ENCODE measurements at regions not wholly inside any gene's neighbourhood (a gene's known extent, or its start where the extent isn't known, plus 50 kb on each side); places are given as distances from the start of the nearest gene placed in this dataset.

- no peak for DNase-seq (ENCODE audit: low spot score in 2 of 2)
- H3K36me3 Mint-ChIP-seq: no peaks in the 10 kb centered on the region
- H3K4me1 Mint-ChIP-seq: peaks cover 50% of the 10 kb centered on the region
Observed at GRCh38 chr21:35348686-35349085, 299.6 kb upstream of the RUNX1 start.

DNA sequence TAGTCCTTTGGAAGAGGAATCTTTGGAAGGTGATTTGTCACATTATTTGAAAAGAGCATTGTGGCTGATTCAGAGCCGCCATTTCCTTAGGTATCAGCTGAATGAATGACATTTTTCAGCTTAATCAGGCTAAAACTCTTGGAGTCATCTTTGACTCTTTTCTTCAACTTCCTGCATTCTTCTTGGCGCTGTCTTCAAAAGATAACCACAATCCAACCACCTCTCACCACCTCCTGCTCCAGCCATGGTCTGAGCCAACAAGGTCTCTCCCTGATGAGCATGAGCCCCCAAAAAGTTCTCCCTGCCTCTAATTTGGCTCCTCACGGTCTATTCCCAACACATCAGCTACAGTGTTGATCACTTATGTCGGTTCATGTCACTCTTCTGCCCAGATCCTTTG, 297.6 kb upstream of the RUNX1 start:
- Mint-ChIP-seq H3K4me3 (no peak overlapping the region), H3K27ac (no peak overlapping the region), H3K9me3 (no peaks in the 10 kb centered on the region), H3K36me3 (no peaks in the 10 kb centered on the region), H3K4me1 (peaks cover 49% of the 10 kb centered on the region)
- ATAC-seq (no peak), DNase-seq (ENCODE audit: low spot score in 2 of 2) (no peak)

More at GRCh38 chr21:35348686-35349085, 299.6 kb upstream of the RUNX1 start:
- Mint-ChIP-seq H3K27ac (no peak overlapping the region), H3K9me3 (no peaks in the 10 kb centered on the region), H3K4me3 (no peak overlapping the region)
- ATAC-seq: no peak

GRCh38 chr21:35345954-35346353, 296.9 kb upstream of the RUNX1 start:
- ATAC-seq (no peak), DNase-seq (ENCODE audit: low spot score in 2 of 2) (no peak)
- Mint-ChIP-seq H3K9me3 (no peaks in the 10 kb centered on the region), H3K4me1 (peaks cover 42% of the 10 kb centered on the region), H3K27ac (no peak overlapping the region), H3K36me3 (no peaks in the 10 kb centered on the region), H3K4me3 (no peak overlapping the region)

DNA sequence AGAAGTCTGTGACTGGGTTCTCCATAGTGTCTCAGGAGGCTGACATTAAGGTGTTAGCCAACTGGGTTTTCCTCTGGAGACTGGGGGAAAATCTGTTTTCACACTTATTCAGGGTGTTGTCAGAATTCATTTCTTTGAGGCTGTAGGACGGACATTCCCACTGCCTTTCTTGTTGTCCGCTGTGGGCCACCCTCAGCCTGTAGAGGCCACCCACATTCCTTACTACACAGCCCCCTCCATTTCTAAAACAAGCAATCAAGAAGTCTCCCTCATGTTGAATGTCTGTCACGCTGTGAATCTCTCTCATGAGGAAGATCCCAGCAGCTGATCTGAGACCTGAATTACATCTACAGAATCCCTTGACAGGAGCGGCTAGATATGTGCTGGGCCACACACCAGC, 295.5 kb upstream of the RUNX1 start:
- Mint-ChIP-seq H3K27ac (no peak overlapping the region), H3K36me3 (no peaks in the 10 kb centered on the region), H3K4me3 (no peak overlapping the region), H3K4me1 (peaks cover 37% of the 10 kb centered on the region), H3K9me3 (no peaks in the 10 kb centered on the region)
- no peak for DNase-seq (ENCODE audit: low spot score in 2 of 2)
- no peak for ATAC-seq

GRCh38 chr21:35343046-35343819, 294.1 kb upstream of the RUNX1 start:
- H3K36me3 Mint-ChIP-seq: no peaks in the 10 kb centered on the region
- DNase-seq (ENCODE audit: low spot score in 2 of 2) (no peak), ATAC-seq (peak; percentile 82)
- H3K27ac Mint-ChIP-seq: peak overlapping the region; percentile 83
- H3K9me3 Mint-ChIP-seq: peaks cover 2% of the 10 kb centered on the region
- peak overlapping the region; percentile 52 for H3K4me3 Mint-ChIP-seq
- peaks cover 37% of the 10 kb centered on the region for H3K4me1 Mint-ChIP-seq

GRCh38 chr21:35342440-35342839, 293.3 kb upstream of the RUNX1 start:
- Mint-ChIP-seq H3K4me1 (peaks cover 35% of the 10 kb centered on the region), H3K36me3 (no peaks in the 10 kb centered on the region), H3K27ac (peak overlapping the region; percentile 83), H3K4me3 (peak overlapping the region; percentile 52), H3K9me3 (peaks cover 2% of the 10 kb centered on the region)
- DNase-seq (ENCODE audit: low spot score in 2 of 2) (no peak), ATAC-seq (peak; percentile 91)

DNA sequence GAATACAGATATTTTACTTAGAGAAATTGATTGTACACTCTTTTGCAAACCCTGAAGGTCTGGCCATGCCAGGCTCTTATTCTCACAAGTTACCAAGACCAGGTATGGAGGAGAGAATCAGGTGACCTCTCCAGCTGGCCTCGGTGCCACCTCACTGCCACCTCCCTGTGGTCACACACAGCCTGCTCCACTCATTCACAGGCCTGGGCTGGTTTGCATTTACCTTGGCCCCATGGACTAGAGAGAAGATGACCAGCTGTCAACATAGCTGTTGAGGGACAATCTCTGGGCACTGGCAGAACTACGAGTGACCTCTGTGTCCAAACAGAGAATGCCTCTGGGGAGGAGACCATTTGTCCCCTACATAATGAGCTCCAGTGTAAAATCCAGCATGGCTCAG, 291.2 kb upstream of the RUNX1 start:
- ATAC-seq (no peak), DNase-seq (ENCODE audit: low spot score in 2 of 2) (no peak)
- Mint-ChIP-seq H3K4me3 (no peak overlapping the region), H3K9me3 (peaks cover 2% of the 10 kb centered on the region), H3K4me1 (peaks cover 36% of the 10 kb centered on the region), H3K36me3 (no peaks in the 10 kb centered on the region), H3K27ac (no peak overlapping the region)

GRCh38 chr21:35338881-35339632, 290.0 kb upstream of the RUNX1 start:
- peaks cover 2% of the 10 kb centered on the region for H3K9me3 Mint-ChIP-seq
- no peaks in the 10 kb centered on the region for H3K36me3 Mint-ChIP-seq
- DNase-seq (ENCODE audit: low spot score in 2 of 2) (no peak), ATAC-seq (no peak)
- H3K4me1 Mint-ChIP-seq: peaks cover 28% of the 10 kb centered on the region
- no peak overlapping the region for H3K27ac Mint-ChIP-seq
- no peak overlapping the region for H3K4me3 Mint-ChIP-seq

DNA sequence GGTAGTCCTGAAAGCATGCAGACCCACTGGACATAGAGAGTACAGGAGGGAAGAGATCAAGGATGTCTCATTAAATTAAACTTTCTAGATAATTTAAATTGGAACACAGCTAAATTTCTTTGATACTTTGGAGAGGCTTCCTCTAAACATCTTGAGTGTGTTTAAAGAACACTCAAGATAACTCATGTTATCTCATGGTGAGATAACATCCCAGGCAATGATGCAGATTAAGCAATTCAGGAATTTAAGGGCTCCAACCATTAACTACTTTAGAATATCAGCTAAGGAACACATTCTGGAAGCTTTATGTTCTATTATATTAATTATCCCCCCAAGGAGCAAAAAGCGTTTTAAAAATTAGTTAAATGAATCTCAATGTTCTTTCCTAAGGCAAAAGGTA, 289.2 kb upstream of the RUNX1 start:
- no peaks in the 10 kb centered on the region for H3K36me3 Mint-ChIP-seq
- ATAC-seq (no peak), DNase-seq (ENCODE audit: low spot score in 2 of 2) (no peak)
- no peak overlapping the region for H3K27ac Mint-ChIP-seq
- H3K4me1 Mint-ChIP-seq: peaks cover 23% of the 10 kb centered on the region
- no peak overlapping the region for H3K4me3 Mint-ChIP-seq
- H3K9me3 Mint-ChIP-seq: peaks cover 2% of the 10 kb centered on the region

GRCh38 chr21:35337573-35337972, 288.5 kb upstream of the RUNX1 start:
- Mint-ChIP-seq H3K4me3 (no peak overlapping the region), H3K9me3 (peaks cover 2% of the 10 kb centered on the region), H3K36me3 (no peaks in the 10 kb centered on the region), H3K27ac (no peak overlapping the region), H3K4me1 (peaks cover 16% of the 10 kb centered on the region)
- DNase-seq (ENCODE audit: low spot score in 2 of 2) (no peak), ATAC-seq (no peak)

DNA sequence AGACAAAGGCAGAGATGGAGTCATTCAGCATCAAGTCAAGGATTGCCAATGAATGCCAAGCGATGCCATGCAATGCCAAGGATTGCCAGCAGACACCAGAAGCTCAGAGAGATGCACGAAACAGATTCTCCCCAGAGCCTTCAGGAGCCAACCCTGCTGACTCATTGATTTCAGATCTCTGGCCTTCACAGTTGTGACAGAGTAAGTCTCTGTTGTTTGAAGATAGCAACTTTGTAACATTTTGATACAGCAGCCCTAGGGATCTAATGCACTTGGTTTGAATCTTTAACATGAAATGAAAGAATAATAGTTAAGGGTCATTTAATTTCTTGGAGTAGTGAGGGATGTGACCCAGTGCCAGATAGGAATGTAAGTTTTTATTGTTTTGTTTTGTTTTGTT, 287.4 kb upstream of the RUNX1 start:
- no peak for DNase-seq (ENCODE audit: low spot score in 2 of 2)
- Mint-ChIP-seq H3K9me3 (peaks cover 2% of the 10 kb centered on the region), H3K4me1 (peaks cover 10% of the 10 kb centered on the region), H3K4me3 (no peak overlapping the region), H3K27ac (no peak overlapping the region), H3K36me3 (no peaks in the 10 kb centered on the region)
- ATAC-seq: no peak

DNA sequence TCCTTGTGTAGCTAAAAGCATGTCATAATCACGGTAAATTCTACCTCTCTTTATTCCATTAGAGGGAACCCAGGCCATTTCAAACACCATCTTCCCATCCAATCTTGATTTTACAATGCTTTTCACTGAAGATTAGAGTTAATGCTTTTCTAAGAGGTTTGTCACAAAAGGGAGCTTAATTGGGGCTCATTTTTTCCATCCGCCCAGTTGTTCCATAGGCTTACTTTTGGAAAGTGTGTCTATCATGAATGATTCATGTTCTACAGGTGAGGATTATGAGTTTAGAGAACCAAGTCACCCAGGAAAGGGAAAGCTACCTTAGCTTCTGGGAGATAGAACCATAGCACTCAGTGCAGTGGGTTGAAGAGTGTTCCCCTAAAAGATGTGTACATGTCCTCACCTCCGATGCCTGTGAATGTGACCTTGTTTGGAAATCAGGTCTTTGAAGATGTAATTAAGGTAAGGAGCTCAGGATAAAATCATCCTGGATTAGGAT, 286.9 kb upstream of the RUNX1 start:
- no peak for DNase-seq (ENCODE audit: low spot score in 2 of 2)

DNA sequence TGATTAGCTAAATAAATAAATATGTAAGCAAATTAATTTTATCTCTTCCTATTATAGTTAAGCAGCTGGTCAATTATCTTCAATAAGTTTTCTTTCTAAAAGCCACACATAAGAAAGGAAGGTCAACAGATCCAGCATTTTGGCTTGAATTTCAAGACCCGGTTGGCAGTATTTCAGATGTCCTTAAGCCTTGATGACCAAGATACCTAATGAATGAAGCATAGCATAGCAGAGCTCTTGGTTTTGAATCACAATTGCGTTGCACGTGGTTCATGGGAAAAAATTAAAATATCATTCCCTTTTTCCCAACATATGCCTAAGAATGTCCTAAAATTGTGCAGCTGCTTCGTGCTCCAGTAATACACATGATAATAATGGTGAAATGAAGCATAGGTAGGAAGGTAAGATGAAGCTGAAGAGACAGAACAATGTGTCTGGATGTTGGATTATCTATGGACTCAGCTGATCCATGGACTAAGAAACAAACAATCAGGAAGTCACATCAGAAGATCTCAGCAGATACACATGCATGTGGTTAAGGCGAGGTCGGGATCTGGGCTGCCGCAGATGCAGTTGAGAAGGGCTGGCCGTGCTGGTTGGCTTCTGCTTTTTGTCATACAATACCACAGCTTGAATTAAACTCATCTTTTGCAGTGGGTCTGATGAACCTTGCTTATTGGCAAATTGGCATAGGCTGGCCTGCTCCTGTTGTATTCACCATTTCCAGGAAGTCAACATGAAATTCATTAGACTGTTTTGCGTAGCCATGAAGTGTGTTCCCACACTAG, 284.9 kb upstream of the RUNX1 start:
- Mint-ChIP-seq H3K4me3 (no peak overlapping the region), H3K27ac (no peak overlapping the region), H3K9me3 (no peaks in the 10 kb centered on the region), H3K4me1 (peaks cover 16% of the 10 kb centered on the region), H3K36me3 (no peaks in the 10 kb centered on the region)
- no peak for ATAC-seq
- DNase-seq (ENCODE audit: low spot score in 2 of 2): no peak

More for the DNA sequence above, 286.9 kb upstream of the RUNX1 start:
- H3K27ac Mint-ChIP-seq: no peak overlapping the region
- no peak overlapping the region for H3K4me3 Mint-ChIP-seq
- H3K36me3 Mint-ChIP-seq: no peaks in the 10 kb centered on the region
- H3K4me1 Mint-ChIP-seq: peaks cover 14% of the 10 kb centered on the region
- H3K9me3 Mint-ChIP-seq: peaks cover 2% of the 10 kb centered on the region
- no peak for ATAC-seq

- no peak overlapping the region for H3K27ac Mint-ChIP-seq
- no peak for ATAC-seq
- no peaks in the 10 kb centered on the region for H3K36me3 Mint-ChIP-seq
- no peak overlapping the region for H3K4me3 Mint-ChIP-seq
- no peaks in the 10 kb centered on the region for H3K9me3 Mint-ChIP-seq
- peaks cover 16% of the 10 kb centered on the region for H3K4me1 Mint-ChIP-seq
- DNase-seq (ENCODE audit: low spot score in 2 of 2): no peak
Observed at GRCh38 chr21:35332841-35333426, 283.8 kb upstream of the RUNX1 start.
